ENCODE measurements at regions not wholly inside any gene's neighbourhood (a gene's known extent, or its start where the extent isn't known, plus 50 kb on each side); places are given as distances from the start of the nearest gene placed in this dataset.

DNA sequence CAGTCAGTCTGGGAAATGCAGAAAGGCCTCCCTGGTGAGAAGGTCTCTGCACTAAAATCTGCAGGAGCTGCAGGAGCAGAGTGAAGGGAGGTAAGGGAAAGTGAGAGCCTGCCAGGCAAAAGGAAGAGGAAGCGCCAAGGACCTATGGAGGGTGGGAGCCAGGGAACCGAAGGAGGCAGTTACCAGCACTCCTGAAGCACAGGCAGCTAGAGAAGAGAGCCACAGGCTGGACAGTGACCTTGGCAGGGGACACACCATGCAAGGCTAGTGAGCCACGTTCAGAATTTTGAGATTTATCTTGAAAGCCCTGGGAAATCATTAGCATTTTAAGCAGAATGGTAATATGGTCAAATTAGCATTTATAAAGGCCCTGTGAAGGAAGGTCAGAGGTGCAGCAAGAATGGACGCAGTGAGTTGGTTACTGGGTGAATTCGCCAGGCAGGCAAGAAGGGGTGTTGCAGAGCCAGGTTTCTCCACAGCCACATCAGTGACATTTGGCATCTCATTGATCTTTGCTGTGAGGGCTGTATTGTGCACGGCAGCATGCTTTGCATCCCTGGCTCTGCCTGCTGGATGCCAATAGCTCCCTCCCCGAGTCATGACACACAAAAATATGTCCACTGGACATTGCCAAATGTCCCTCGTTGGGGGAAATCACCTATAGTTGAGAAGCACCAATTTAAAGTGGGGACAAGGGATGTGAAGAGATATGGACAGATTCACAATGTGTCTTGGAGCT, 54.7 kb upstream of the LANCL2 start:
- TF ChIP-seq, protein P1, sequence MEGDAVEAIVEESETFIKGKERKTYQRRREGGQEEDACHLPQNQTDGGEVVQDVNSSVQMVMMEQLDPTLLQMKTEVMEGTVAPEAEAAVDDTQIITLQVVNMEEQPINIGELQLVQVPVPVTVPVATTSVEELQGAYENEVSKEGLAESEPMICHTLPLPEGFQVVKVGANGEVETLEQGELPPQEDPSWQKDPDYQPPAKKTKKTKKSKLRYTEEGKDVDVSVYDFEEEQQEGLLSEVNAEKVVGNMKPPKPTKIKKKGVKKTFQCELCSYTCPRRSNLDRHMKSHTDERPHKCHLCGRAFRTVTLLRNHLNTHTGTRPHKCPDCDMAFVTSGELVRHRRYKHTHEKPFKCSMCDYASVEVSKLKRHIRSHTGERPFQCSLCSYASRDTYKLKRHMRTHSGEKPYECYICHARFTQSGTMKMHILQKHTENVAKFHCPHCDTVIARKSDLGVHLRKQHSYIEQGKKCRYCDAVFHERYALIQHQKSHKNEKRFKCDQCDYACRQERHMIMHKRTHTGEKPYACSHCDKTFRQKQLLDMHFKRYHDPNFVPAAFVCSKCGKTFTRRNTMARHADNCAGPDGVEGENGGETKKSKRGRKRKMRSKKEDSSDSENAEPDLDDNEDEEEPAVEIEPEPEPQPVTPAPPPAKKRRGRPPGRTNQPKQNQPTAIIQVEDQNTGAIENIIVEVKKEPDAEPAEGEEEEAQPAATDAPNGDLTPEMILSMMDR (conservative IDR thresholded peaks at IDR 0.05; ENCODE audit: low read length), result no peak
- TF ChIP-seq EZH2phosphoT487 (IDR thresholded peaks at IDR 0.05; ENCODE audit: borderline replicate concordance), result no peak
